ENCODE measurements at regions not wholly inside any gene's neighbourhood (a gene's known extent, or its start where the extent isn't known, plus 50 kb on each side); places are given as distances from the start of the nearest gene placed in this dataset.
"Not testable (repeated sequence)": the region's sequence is repeated elsewhere in the genome, so short reads cannot be mapped to it uniquely, and the experiment has no call there.

DNA sequence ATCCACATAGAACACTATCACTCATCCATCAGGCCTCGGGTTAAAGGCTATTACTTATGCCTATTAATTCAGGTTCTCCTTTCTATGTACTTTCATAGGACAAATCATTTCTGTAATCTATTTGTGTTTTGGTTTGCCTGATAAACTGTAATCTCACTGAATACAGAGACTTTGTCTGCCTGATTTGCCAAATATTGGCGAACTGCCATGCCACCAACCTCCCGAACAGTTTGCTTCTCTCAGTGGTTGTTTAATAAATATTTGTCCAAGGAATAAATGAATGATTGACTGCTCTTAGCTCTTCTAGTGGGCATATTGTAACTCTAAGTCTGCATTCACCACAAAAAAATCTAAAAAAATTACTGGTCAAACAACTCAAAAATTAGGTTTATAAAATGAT, 170.1 kb upstream of the ZFP64 start:
- no peak for FAIRE-seq

DNA sequence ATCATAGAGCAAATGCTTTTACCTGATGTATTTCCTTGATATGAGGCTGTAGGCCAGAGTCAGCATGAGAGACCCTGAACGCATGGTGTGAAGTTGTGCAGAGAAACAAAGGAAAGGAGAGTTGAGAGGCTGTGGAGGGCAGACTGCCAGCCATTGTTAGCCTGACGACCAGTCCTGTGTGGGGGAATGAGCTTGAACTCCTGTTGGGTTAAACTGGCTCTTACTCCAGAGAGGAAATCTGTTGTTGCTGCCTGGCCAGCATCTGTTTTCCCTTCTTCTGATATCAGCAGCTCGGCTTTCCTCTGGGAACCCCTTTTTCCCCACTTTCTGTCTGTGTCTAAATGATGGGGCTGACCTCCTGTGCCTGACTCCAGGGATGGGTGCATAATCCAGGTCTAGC, 158.2 kb upstream of the ZFP64 start:
- FAIRE-seq, result no peak

DNA sequence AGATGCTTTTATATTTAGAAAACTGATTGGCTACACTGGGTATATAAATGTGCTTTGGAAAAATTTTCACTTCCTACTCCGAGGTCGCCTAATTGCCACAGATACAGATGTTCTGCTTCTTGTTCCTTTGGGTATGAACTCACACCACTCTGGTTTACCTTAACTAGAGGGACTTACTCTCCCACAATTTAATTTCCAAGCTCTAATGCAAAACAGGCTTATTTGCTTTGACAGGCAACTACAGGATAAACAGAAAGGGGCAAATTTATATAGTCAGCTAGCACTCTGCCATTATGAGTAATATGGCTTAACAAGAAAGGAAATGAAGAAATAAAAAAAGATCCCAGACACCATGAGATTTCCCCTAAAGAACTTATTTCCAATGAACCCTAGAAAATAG, 156.9 kb upstream of the ZFP64 start:
- FAIRE-seq, result no peak

DNA sequence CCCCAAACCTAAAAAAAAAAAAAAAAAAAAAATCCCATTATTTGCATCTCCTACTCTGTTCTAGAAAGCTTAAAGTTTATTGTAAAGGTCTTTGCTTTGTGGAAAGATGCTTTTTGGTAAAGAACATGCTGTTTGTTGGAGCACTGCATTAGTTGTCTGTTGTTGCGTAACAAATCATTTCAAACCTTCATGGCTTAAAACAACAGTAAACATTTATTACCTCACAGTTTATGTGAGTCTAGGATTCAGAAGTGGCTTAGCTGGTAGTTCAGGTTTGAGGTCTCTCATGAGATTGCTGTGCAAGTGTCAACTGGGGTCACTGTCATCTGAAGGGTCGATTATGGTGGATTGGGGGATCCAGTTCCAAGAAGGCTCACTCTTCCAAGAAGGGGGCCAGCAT, 155.2 kb upstream of the ZFP64 start:
- FAIRE-seq, result no peak

DNA sequence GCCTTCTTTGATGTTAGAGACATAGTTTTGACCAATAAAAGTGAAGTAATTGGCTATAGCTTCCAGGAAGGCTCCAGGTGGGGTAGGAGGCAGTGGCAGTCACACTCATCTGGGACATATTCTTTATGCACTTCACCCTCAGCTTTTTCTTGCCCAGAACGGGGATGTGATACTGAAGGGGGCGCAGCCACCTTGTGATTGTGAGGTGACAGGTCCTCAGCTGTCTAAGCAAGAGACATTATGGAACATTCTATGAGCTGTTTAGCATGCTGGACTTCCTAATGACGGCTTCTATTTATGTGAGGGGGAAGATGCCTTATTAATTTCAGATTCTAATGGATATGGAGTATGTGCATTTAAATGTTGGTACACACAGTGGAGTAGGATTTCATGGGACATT, 151.3 kb upstream of the ZFP64 start:
- no peak for FAIRE-seq

DNA sequence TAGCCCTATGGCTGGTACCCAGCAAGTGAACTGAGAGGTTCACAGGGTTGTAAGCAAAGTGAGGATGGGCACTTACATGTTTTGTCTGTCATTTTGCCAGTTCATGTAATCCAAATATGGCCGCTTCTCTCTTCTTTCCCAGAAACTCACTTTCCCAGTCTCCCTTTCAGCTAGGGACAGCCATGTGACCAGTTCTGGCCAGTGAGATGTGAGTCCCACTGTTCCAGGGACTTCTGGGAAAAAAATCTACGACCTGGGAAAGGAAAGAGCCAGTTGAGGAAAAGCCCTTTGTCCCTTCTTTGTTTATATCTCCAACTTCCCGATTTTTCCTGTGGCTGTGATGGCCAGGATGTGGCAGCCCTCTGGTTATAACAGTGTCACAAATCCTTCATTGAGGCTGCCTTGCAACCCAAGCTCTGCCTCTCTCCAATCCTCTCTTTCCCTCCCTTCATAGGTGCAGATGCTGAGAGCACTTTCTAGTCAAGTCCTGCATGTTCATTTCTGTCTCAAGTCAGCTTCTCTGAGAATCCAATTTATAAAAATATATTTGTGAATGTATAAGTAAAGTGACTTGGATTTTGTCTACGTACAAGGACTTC, 148.6 kb upstream of the ZFP64 start:
- FAIRE-seq, result no peak

DNA sequence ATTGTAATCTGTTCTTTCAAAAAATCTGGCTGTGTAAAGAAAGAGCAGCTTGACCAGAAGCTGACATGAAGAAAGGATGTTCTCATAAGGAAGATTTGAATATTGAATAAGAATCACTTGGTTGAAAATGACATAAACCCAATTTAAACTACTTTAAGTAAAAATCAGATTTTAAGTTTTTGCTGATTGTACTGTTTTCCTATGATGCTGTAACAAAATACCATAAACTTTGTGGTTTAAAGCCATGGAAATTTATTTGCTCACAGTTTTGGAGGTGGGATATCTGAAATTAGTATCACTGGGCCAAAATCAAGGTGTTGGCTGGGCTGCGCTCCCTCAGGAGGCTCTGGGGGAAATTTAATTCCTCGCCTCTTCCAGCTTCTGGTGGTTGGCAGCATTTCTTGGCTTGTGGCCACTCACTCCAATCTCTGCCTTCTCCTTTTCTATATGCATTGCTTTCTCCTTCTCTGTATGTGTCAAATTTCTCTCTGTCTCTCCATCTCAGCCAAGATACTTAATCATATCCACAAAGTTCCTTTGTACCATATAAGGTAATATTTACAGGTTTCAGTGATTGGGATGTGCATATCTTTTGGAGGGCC, 141.2 kb upstream of the ZFP64 start:
- no peak for FAIRE-seq

DNA sequence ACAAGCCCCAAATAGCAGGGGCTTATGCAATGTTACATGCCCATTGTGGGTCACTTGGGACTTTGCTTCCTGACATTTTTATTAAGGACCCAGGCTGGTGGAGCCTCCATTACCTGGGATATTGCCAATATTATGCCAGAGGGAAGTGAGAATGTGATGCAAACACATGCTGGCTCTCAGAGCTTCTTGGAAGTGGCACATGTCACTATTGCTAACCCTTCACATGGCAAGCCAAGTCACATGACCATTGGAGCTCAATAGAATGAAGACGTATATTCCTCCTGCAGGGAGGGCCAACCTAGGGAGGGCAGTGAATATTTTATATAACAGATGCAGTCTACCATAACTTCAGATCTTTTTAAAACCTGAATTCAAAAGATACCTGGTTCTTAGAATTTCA, 140.7 kb upstream of the ZFP64 start:
- no peak for FAIRE-seq

DNA sequence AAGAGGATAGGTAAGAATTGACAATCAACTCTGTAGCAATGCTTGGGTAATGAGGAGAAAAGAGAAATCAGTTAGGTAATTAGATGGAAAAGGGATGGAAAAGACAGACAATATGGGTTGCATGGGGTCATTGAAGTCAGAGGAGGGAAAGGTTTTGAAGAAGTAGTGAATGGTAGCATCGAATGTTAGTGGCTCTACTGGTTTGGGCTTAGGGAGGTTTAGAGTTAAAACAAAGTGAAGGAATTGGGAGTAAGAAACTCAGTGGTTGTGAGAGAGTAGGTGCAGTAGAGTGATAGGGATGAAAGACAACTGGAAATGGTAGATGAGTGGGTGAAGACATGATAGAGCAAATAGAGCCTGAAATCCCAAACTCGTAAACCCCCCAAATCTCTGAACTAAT, 140.1 kb upstream of the ZFP64 start:
- no peak for FAIRE-seq

DNA sequence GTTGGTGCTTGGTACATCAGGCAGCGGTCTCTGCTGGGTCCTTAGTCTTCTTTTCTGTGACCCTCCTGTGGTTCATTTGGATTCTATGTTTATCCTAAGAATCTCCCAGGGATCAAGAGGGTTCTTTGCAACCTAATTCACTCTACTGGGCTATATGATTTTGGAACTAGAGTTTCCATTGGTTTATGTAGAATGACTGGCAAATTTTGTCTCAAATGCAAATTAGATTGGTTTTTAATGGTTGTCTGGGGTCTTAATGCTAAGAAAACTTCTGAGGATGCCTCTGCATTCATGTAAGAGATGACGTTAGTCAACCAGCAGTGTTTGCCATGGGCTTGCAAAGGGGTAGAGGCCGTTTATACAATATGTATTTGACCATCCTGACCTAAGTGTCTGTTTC, 129.8 kb upstream of the ZFP64 start:
- no peak for FAIRE-seq

DNA sequence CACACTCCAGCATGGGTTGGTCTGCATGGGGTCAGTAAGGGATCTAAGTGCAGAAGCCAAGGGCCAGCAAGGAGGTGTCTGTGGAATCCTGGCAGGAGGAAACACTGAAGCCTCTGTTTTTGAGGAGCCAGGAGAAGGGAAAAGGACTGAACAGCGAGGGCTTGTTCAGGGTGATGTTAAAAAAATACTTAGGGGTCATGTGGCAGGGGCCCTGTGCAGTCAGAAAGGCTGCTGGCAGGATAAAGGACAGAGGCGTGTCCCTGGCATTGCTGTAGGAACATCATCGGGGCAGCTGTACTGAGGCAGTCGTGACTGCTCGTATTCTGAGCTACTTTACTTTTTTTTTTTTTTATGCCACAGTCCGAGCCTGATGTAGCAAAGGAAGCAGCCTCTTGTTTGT, 127.1 kb upstream of the ZFP64 start:
- FAIRE-seq, result no peak

DNA sequence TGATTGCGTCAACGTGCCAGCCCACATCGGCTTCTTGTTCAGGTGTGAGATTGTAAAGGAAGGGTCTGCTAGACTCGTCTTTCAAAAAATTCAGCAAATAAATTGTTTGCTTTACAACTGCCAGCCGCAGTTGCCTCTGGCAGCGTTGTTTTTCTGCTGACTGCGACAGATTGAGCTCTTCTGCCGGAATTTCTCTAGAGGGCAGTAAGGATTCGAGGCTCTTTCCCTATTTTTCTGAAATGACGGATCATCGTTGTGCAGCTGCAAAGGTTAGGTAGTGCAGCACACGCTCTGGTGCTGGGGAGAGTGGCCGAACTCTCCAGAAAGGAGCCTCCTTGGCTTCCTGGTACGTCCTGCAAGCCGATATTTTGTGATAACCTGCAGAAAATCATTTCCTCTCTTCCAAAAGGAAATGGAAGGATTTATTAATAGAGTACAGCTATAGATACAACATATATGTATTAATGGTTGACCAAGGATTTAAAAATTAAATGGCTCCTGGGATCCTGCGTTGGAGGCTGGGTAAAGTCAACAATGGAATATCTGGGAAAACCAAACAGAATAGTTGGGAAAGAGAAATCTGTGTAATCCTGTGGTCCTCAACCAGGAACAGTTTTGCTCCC, 121.9 kb upstream of the ZFP64 start:
- FAIRE-seq, result no peak

DNA sequence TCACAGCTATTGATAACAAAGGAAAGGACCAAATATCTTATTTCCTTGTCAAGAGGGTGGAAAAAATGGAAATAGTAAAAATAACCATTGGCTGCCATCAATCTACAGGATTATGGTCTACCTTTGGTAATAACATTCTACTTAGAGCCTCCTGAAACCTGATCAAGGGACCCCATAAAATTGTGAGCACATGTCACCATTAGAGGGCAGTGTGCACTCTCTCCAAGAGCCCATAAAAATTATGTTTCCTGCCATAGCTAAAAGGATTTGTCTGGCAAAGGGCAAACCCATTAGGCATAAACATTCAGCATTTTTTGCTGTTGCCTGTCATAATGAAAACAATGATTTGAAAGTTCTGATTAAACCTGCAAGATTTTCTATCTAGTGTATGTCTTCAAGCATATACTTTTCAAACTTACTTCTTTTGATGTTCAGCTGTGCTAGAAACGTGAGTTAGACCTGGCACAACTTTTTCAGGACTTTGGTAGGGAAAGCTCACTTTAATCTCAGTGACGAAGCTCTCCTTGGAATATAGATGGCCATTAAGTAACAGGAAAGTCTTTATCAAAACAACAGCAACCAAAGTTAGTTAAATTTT, 120.7 kb upstream of the ZFP64 start:
- FAIRE-seq, result peak; percentile 36

DNA sequence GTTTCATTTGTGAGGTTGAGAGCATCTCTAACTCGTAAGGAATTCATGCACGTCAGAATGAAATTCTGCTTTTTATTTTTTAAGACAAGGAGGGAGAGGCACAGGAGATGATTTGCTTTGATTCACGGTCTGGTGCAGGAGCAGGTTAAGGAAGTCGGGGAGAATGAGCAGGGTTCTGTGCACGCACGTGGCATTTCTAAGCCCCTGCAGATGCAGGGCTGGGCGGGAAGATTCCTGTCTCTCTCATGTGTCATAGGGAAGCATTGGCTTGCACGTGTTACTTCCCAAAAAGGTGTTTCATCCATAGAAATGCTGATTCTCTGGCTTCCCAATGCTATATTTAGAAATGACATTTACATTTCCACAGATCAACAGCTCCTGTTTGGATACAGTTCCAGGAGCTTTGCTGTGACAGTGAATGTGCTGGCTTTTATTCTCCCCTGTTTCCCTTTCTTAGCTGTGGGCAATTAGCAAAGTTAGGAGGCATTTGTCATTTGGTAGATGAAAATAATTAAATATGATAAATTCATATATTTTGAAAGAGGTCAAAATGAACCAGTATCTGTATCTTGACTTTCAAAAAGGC, 119.7 kb upstream of the ZFP64 start:
- FAIRE-seq, result no peak

DNA sequence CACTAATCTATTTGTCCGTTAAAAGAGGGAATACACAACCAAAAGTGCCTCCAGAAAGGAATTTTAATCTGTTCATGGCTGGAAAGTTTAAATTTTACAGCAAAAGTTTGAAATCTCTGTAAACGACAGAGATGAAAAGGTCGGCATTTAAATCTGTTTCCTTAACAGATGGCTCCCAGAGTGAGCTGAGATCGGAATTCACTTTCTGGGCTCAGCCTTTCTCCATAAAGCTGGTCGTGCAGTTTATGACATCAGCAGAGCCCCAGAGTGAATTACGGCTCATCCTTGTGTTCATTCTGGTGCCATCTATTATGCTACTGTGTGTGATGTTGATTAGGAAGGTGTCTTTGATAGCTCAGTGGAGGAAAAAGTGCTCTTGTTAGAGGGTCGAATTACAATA, 117.6 kb upstream of the ZFP64 start:
- no peak for FAIRE-seq

DNA sequence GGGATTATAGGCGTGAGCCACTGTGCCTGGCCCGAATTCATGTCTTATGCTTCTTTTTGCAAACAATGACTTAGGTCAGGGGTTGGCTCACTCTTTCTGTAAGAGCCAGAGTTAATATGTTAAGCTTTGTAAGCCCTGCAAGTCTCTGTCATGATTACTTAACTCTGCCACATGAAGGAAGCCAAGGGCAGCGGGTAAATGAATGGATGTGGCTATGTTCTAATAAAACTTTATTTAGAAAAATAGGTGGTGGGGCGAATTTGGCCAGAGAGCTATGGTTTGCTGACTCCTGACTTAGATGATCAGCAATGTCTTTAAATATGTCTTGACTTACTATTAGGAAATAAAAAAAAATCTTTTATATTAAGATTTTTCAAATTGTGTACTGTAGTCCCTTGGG, 114.9 kb upstream of the ZFP64 start:
- no peak for FAIRE-seq

DNA sequence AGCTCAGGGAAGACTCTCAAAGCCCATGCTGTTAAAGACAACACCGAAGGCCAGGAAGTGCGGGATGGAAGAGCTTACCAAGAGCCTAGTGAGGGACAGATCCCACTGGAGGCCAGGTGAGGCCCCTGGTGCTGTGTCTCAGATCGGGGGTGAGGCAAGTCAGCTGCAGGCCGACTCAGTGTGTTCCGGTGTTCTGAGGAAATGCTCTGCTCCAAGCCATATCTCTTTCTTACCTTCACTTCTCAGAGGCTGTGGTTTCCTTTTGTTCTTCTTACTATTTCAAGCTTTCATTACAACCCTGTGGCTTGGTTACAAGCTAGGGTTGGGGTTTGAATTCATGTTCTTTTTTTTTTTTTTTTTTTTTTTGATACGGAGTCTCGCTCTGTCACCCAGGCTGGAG, 114.3 kb upstream of the ZFP64 start:
- no peak for FAIRE-seq

DNA sequence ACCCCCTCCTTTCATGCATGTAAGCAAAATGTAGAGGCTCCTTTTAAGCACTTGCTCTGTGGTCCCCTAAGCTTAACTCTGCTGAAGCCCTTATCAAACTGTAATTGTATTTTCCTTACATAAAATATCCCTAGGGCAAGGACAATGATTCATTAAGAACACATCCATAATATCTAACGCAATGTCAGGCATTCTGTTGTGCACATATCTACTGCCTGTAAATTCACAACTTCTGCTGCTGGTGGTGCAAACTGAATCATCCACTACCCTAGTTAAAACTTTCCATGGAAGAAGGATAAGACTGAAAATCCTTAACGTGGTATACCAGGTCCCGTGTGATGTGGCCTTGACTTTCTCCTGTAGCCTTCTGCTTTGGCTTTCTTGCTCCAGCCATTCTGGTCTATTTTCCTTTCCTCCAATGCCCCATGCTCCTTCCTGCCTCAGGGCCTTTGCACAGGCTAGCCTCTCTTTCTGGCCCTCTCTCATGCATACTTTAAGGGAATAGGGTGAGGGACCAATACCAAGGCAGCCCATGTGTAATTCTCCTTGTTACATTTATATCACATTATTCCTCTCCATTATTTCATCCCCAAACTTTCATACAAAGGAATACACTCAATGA, 113.6 kb upstream of the ZFP64 start:
- FAIRE-seq, result no peak

DNA sequence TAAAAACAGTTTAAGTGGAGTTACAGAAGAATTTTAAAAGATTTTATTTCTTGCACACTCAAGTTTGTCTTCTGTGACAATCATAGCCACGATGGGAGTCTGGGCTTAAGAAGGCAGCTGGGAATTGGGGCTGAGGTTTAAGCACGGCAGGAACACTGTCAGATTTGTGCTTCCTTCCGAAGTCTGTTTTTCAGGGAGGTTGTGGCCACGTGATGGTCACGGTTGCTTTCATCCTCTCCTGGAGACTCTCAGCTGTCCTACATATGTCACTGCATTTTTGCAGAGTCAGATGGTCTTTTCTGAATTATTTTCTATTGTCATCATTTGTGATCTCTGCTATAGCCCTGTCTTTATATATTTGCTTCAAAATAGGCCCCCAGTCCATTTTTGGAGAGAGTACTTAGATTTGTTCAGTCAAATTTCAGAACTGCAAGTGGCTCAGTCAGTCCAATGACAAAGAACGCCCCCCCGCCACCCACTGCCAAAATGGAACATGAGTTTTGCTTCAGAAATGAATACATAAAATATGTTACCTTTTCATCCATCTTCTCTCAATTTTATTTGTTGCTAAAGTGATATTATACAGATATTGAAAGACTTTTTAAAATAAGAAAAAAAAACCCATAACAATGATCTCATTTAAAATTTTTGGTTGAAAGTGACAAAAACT, 111.8 kb upstream of the ZFP64 start:
- no peak for FAIRE-seq

DNA sequence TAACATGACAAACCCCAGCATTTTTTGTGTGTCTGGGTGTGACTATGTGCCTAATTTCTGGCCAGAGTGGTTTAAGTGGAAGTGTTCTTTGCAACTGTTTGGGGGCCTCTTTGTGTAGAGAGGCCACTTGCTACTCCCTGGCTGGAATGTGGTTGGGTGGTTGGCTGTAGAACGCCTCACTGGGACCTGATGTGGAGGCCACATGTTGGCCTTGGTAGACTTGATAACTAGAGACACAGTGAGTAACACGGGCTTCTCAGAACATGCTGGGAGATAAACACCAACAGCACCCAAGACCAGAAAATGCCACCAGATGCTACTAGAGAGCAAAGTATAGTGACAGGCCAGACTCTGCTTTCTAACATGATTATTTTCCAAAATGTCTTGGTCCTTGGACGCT, 111.2 kb upstream of the ZFP64 start:
- FAIRE-seq, result no peak

DNA sequence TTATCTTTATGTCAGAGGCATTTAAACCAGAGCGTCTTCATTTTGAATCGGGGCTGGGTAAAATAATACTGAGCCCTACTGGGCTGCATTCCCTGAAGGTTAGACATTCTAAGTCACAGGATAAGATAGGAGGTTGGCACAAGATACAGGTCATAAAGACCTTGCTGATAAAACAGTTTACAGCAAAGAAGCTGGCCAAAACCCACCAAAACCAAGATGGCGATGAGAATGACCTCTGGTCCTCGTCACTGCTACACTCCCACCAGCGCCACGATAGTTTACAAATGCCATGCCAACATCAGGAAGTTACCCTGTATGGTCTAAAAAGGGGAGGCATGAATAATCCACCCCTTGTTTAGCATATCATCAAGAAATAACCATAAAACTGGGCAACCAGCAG, 110.5 kb upstream of the ZFP64 start:
- not testable (repeated sequence) for FAIRE-seq

DNA sequence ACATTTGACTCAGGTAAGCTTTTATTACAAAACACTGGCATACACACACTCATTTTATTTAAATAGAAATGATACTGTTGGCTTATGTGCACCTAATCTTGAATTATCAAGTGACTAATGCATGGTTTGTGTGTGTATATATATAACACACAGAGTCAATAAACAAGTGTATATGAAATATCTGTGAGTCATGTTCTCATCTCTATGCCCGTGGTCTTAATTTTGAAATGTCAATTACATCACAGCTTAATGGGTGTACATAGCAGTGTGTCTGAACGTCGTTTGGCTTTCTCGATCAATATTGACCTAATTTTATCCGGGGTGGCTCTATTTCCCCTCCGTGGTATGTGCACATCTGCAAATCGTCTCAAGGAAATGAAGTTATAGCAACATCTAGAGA, 104.0 kb upstream of the ZFP64 start:
- FAIRE-seq, result no peak

DNA sequence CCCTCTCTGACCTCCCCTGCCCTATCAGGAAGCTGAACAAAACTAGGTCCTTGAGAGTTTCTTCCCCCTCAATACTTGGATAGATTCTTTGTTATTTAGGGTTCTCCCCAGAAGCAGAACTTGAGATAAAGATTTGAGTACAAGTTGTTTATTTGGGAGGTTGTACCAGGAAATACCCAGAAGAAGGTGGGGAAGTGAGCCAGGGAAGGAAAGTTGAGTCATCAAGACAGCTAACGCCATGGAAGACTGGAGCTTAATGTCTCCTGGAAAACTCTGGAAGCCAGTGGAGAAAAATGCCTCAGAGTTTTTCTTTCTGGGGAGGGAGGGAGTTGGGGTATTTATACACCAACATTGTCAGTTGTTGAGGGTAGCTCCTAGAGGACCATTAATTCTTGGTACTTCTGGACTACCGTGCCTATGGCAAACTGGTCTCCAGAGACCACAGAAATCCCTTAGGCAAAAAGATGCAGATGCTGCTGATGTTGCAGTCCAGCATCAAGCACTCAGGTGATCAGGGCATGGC, 102.6 kb upstream of the ZFP64 start:
- FAIRE-seq, result no peak

Measured in islet of Langerhans (tissue), 1 donor.